Kidney (tissue), 13 donors: ENCODE measurements at regions not wholly inside any gene's neighbourhood (a gene's known extent, or its start where the extent isn't known, plus 50 kb on each side); places are given as distances from the start of the nearest gene placed in this dataset.

Source experiments
- DNase-seq, 5 donors: peaks; one replicate each; pipeline ENCODE4 v3.0.0-alpha.2; 2013 to 2020
- FAIRE-seq: peaks from 2 replicates; lab custom pipeline; 2012; peaks lifted over from hg19 to GRCh38; lab: Jason Lieb, UNC
- H3K27ac ChIP-seq, 2 donors: one replicate each; pipeline ENCODE4 v1.7.0; 2013; ENCODE audit warnings: low read depth in 2 of 2, low read length in 2 of 2, inconsistent platforms in 1 of 2
- H3K27me3 ChIP-seq: one replicate; pipeline ENCODE4 v1.7.1; 2013; ENCODE audit warnings: low read length, inconsistent platforms; ENCODE audit not compliant: control insufficient read depth, insufficient read depth
- H3K36me3 ChIP-seq, 3 donors: one replicate each; pipeline versions ENCODE4 v1.7.0 to v1.7.1; 2013; ENCODE audit warnings: low read length in 3 of 3, control low read depth in 1 of 3, inconsistent platforms in 1 of 3; ENCODE audit not compliant: insufficient read depth in 3 of 3, control insufficient read depth in 2 of 3
- H3K4me1 ChIP-seq, 3 donors: one replicate each; pipeline versions ENCODE4 v1.7.0 to v1.7.1; 2013; ENCODE audit warnings: low read length in 3 of 3, inconsistent platforms in 1 of 3, low read depth in 1 of 3; ENCODE audit not compliant: control insufficient read depth in 2 of 3, insufficient read depth in 2 of 3
- H3K4me3 ChIP-seq, 3 donors: one replicate each; pipeline versions ENCODE4 v1.7.0 to v1.8.1; 2013; ENCODE audit warnings: low read length in 3 of 3, control low read depth in 1 of 3, inconsistent platforms in 1 of 3
- H3K9ac ChIP-seq, 3 donors: one replicate each; pipeline versions ENCODE4 v1.7.0 to v1.7.1; 2013; ENCODE audit warnings: low read length in 3 of 3, control low read depth in 1 of 3, inconsistent platforms in 1 of 3
- H3K9me3 ChIP-seq, 3 donors: one replicate each; pipeline versions ENCODE4 v1.7.0 to v1.7.1; 2013; ENCODE audit warnings: low read length in 3 of 3, control low read depth in 1 of 3, inconsistent platforms in 1 of 3; ENCODE audit not compliant: control insufficient read depth in 2 of 3, insufficient read depth in 1 of 3
- intact Hi-C: fragments of 100-400 bp; cut with DNase I; formaldehyde crosslinking; loops from one replicate; pipeline ENCODE4 v1.11.1; 2022
- TF ChIP-seq, protein P1 (sequence below): IDR thresholded peaks from 3 replicates; pipeline ENCODE4 v1.5.1; 2012; ENCODE audit warnings: mild to moderate bottlenecking, moderate library complexity, borderline replicate concordance; ENCODE audit not compliant: insufficient read depth; ENCODE audit errors: extremely low read depth
- donor health status: control.
- donor health status: control.
- donor health status: control.
- donor health status: control.
- donor health status: control.
- donor health status: DM: yes; HTN: yes; CAD: no.
- donor health status: Normal renal cell carcinoma (clear cell type).

DNA sequence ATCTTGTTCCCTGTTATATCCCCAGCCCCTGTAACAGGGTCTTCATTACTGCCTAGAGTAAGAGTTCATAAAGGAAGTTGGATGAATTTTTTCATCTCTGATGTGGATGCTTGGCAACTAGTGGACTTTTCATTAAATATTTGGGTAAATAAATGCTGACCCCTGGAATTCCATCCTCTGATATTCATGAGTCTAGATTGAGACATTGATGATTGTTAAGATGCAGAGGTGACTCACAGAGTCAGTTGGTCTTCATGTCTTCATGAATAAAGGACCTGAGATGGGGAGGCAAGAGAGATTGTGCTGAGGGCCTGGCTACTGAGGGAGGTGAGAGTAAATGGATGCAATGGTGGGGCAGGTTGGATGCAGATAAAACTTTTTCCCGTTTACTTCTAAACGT lies 132.7 kb upstream of the NT5C1B start:
- intact Hi-C loops: no loop called here
- Histone ChIP-seq H3K4me1 (no peaks in the 10 kb centered on the region), H3K9me3 (no peaks in the 10 kb centered on the region), H3K36me3 (no peaks in the 10 kb centered on the region), H3K27ac (no peak overlapping the region), H3K9ac (no peak overlapping the region), H3K27me3 (no peaks in the 10 kb centered on the region), H3K4me3 (no peak overlapping the region)
- FAIRE-seq: no peak
- TF ChIP-seq, protein P1, sequence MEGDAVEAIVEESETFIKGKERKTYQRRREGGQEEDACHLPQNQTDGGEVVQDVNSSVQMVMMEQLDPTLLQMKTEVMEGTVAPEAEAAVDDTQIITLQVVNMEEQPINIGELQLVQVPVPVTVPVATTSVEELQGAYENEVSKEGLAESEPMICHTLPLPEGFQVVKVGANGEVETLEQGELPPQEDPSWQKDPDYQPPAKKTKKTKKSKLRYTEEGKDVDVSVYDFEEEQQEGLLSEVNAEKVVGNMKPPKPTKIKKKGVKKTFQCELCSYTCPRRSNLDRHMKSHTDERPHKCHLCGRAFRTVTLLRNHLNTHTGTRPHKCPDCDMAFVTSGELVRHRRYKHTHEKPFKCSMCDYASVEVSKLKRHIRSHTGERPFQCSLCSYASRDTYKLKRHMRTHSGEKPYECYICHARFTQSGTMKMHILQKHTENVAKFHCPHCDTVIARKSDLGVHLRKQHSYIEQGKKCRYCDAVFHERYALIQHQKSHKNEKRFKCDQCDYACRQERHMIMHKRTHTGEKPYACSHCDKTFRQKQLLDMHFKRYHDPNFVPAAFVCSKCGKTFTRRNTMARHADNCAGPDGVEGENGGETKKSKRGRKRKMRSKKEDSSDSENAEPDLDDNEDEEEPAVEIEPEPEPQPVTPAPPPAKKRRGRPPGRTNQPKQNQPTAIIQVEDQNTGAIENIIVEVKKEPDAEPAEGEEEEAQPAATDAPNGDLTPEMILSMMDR: no peak
- DNase-seq: no peak

DNA sequence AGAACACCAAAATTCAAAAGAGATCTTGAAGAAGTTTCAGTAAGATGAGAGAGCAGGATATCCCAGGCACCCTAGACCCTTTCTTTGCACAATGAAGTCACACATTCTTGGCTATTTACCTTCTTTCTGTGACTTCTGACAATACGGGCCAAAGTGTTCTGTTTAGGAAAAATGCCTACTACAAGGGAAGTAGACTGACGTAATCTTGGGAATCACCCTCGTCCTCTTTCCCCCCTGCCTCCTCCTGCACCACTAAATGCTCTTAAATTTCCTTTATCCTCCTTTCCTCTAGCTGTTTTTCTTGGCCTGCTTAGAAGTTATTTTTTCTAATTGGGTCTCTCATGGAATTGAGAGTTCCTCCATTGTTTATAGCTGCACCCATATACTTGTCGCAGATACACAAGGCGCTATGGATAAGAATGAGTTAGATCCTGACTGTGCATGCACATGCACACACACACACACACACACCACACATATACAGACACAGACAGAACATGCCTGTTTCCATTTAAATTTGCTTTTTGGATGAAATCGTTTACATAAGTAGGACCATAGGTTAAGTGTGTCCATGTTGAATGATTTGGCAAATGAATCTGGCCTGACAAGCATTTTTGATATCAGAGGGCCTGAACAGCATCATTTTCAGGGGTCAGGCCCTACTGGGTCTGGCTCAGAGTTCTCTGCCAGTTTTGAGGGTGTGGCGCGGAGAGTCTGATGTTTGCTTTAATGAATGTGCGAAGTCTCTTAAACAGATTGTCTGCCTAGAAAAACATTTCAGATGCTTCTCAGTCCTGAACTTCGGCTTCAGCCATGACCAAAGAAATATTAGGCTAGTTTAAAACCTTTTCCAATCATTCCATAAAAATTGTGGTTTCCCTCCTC lies 131.9 kb upstream of the NT5C1B start:
- no peak overlapping the region for H3K9ac ChIP-seq
- TF ChIP-seq, protein P1: no peak
- no peak overlapping the region for H3K27ac ChIP-seq
- DNase-seq (peak in 2 of 5 donors; percentile 39 to 48), FAIRE-seq (no peak)
- H3K4me3 ChIP-seq: no peak overlapping the region
- H3K4me1 ChIP-seq: no peaks in the 10 kb centered on the region
- intact Hi-C loops: no loop called here
- no peaks in the 10 kb centered on the region for H3K9me3 ChIP-seq
- H3K36me3 ChIP-seq: no peaks in the 10 kb centered on the region
- H3K27me3 ChIP-seq: no peaks in the 10 kb centered on the region

DNA sequence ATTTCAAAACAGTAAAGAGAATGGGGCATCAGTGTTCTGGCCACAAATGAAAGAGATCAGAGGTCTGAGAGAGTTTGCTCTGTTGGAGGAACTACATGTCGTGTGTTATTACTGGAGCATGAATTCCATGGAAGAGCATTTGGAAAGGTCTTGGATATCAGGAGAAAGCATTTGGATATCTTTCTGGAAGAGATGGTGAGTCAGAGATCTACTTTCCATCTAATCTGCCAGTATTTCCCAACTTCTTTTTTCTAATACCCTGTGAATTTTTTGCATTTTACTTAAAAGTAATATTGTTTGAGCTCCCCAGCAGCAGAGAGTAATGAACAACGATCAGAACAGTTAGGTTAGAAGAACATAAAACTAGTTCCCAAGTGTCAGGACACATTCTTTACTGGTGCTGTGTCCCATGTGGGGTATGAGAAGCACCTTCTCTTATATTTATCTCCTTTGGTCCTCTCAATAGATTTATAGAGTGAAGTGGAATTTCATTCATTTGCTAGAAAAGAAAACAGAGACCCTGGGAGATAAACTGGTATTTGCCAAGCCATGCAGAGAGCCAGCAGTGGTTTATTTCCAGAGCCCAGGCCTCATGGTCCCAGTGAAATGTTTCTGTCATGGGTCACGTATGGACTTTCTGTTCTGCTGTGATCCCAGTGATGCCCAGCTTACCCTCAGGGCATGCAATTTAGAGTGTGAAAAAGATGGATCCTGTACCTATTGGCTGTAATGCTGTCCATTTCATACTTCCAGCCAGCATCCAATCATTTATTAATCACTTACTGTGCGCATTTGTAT lies 130.8 kb upstream of the NT5C1B start:
- no peaks in the 10 kb centered on the region for H3K4me1 ChIP-seq
- TF ChIP-seq, protein P1: no peak
- no peaks in the 10 kb centered on the region for H3K9me3 ChIP-seq
- no peaks in the 10 kb centered on the region for H3K36me3 ChIP-seq
- H3K27ac ChIP-seq: no peak overlapping the region
- no peak overlapping the region for H3K4me3 ChIP-seq
- no peak overlapping the region for H3K9ac ChIP-seq
- intact Hi-C loops: no loop called here
- DNase-seq (no peak), FAIRE-seq (no peak)
- H3K27me3 ChIP-seq: no peaks in the 10 kb centered on the region
